HEK293 (cell line): ENCODE measurements at regions not wholly inside any gene's neighbourhood (a gene's known extent, or its start where the extent isn't known, plus 50 kb on each side); places are given as distances from the start of the nearest gene placed in this dataset.

Experiments used
- CTCF ChIA-PET: fragments of 350-600 bp; formaldehyde crosslinking; extraction: SDS; loops from one replicate; lab custom pipeline; 2021; ENCODE audit warnings: antibody characterized with exemption; lab: Yijun Ruan, JAX
- POLR2A ChIA-PET: fragments of 300-600 bp; formaldehyde crosslinking; extraction: SDS; loops from one replicate; lab custom pipeline; 2020; ENCODE audit warnings: antibody characterized with exemption, inconsistent platforms; lab: Yijun Ruan, JAX
- H3K27ac ChIP-seq: fragments of 200-500 bp; sonication (Bioruptor generic); 2 replicates; pipeline ENCODE4 v1.5.1; 2014; ENCODE audit warnings: low read depth, low read length, control low read depth, inconsistent platforms; ENCODE audit errors: extremely low read depth
- H3K36me3 ChIP-seq, 2 experiments: fragments of 200-500 bp in 1 of 2; sonication (Bioruptor generic) in 1 of 2; 1 replicate in 1 of 2; 2 replicates in 1 of 2; pipeline ENCODE4 v1.5.1; 2014 to 2017; ENCODE audit warnings: inconsistent platforms in 2 of 2, low read length in 2 of 2; ENCODE audit not compliant: control insufficient read depth in 2 of 2, insufficient read depth in 1 of 2
- H3K4me1 ChIP-seq: fragments of 200-500 bp; sonication (Bioruptor generic); 2 replicates; pipeline ENCODE4 v1.5.1; 2014; ENCODE audit warnings: mild to moderate bottlenecking, low read length, inconsistent platforms; ENCODE audit not compliant: control insufficient read depth, insufficient read depth
- H3K4me3 ChIP-seq: 2 replicates; pipeline ENCODE4 v1.5.1; 2011; ENCODE audit warnings: low read depth, mild to moderate bottlenecking, control low read depth, low read length, moderate library complexity
- H3K9me3 ChIP-seq: fragments of 200-500 bp; sonication (Bioruptor generic); 2 replicates; pipeline ENCODE4 v1.5.1; 2014; ENCODE audit warnings: low read depth, low read length, inconsistent platforms; ENCODE audit not compliant: control insufficient read depth, insufficient read depth
- GLI4 ChIP-seq: fragments of 450-650 bp; formaldehyde crosslinking; IDR thresholded peaks from 2 replicates; pipeline ENCODE4 v1.5.1; 2016; ENCODE audit warnings: missing biosample characterization, missing genetic modification characterization
- KLF16 ChIP-seq: fragments of 450-650 bp; formaldehyde crosslinking; IDR thresholded peaks from 2 replicates; pipeline ENCODE4 v1.5.1; 2017; ENCODE audit warnings: missing biosample characterization, missing genetic modification characterization
- MZF1 ChIP-seq: fragments of 450-650 bp; formaldehyde crosslinking; IDR thresholded peaks from 2 replicates; pipeline ENCODE4 v1.5.1; 2017; ENCODE audit warnings: missing biosample characterization, missing genetic modification characterization, borderline replicate concordance
- PBX3 ChIP-seq: sonication (generic); formaldehyde crosslinking; IDR thresholded peaks from 2 replicates; pipeline ENCODE4 v1.8.1; 2022; ENCODE audit warnings: mild to moderate bottlenecking, moderate library complexity, missing genetic modification reagents
- REPIN1 ChIP-seq: fragments of 450-650 bp; formaldehyde crosslinking; IDR thresholded peaks from 2 replicates; pipeline ENCODE4 v1.5.1; 2017; ENCODE audit warnings: missing biosample characterization, missing genetic modification characterization, low read depth
- TCF7L2 ChIP-seq: IDR thresholded peaks from 2 replicates; pipeline ENCODE4 v1.6.1; 2011; ENCODE audit warnings: low read depth, mild to moderate bottlenecking, inconsistent platforms, low read length, moderate library complexity, borderline replicate concordance
- ZBTB1 ChIP-seq: fragments of 450-650 bp; formaldehyde crosslinking; IDR thresholded peaks from 2 replicates; pipeline ENCODE4 v1.5.1; 2016; ENCODE audit warnings: missing biosample characterization, missing genetic modification characterization
- ZBTB21 ChIP-seq: fragments of 450-650 bp; formaldehyde crosslinking; IDR thresholded peaks from 2 replicates; pipeline ENCODE4 v1.5.1; 2017; ENCODE audit warnings: missing biosample characterization, missing genetic modification characterization
- ZNF140 ChIP-seq: fragments of 450-650 bp; formaldehyde crosslinking; IDR thresholded peaks from 2 replicates; pipeline ENCODE4 v1.5.1; 2016; ENCODE audit warnings: missing biosample characterization, missing genetic modification characterization
- ZNF202 ChIP-seq: fragments of 450-650 bp; formaldehyde crosslinking; IDR thresholded peaks from 2 replicates; pipeline ENCODE4 v1.5.1; 2016; ENCODE audit warnings: missing biosample characterization, missing genetic modification characterization, borderline replicate concordance
- ZNF354C ChIP-seq: fragments of 450-650 bp; formaldehyde crosslinking; IDR thresholded peaks from 2 replicates; pipeline ENCODE4 v1.5.1; 2016; ENCODE audit warnings: missing biosample characterization, missing genetic modification characterization, low read depth, borderline replicate concordance
- ZNF362 ChIP-seq: fragments of 450-650 bp; formaldehyde crosslinking; IDR thresholded peaks from 2 replicates; pipeline ENCODE4 v1.5.1; 2016; ENCODE audit warnings: missing biosample characterization, missing genetic modification characterization
- ZNF366 ChIP-seq: fragments of 450-650 bp; formaldehyde crosslinking; conservative IDR thresholded peaks from 2 replicates; pipeline ENCODE4 v1.5.1; 2016; ENCODE audit warnings: missing biosample characterization, missing genetic modification characterization
- ZNF37A ChIP-seq: fragments of 450-650 bp; IDR thresholded peaks from 2 replicates; pipeline ENCODE4 v1.5.1; 2018; ENCODE audit warnings: missing biosample characterization, missing genetic modification characterization
- ZNF394 ChIP-seq: fragments of 450-650 bp; formaldehyde crosslinking; IDR thresholded peaks from 2 replicates; pipeline ENCODE4 v1.5.1; 2016; ENCODE audit warnings: missing biosample characterization, missing genetic modification characterization, mild to moderate bottlenecking, moderate library complexity, borderline replicate concordance
- ZNF423 ChIP-seq: fragments of 450-650 bp; formaldehyde crosslinking; IDR thresholded peaks from 2 replicates; pipeline ENCODE4 v1.5.1; 2016; ENCODE audit warnings: missing biosample characterization, missing genetic modification characterization
- ZNF514 ChIP-seq: fragments of 450-650 bp; formaldehyde crosslinking; IDR thresholded peaks from 2 replicates; pipeline ENCODE4 v1.5.1; 2016; ENCODE audit warnings: missing biosample characterization, missing genetic modification characterization
- ZNF530 ChIP-seq: fragments of 450-650 bp; formaldehyde crosslinking; IDR thresholded peaks from 2 replicates; pipeline ENCODE4 v1.5.1; 2016; ENCODE audit warnings: low read depth, missing biosample characterization, missing genetic modification characterization
- ZNF626 ChIP-seq: fragments of 450-650 bp; sonication (Bioruptor Pico); formaldehyde crosslinking; IDR thresholded peaks from 2 replicates; pipeline ENCODE4 v1.5.1; 2018; ENCODE audit warnings: missing biosample characterization, missing genetic modification characterization, inconsistent platforms
- ZNF658 ChIP-seq: fragments of 450-650 bp; formaldehyde crosslinking; IDR thresholded peaks from 2 replicates; pipeline ENCODE4; 2016; ENCODE audit warnings: missing biosample characterization, missing genetic modification characterization
- ZSCAN4 ChIP-seq: fragments of 450-650 bp; formaldehyde crosslinking; IDR thresholded peaks from 2 replicates; pipeline ENCODE4 v1.5.1; 2017; ENCODE audit warnings: missing biosample characterization, missing genetic modification characterization
- TF ChIP-seq, protein P1 (sequence below): fragments of 450-650 bp; formaldehyde crosslinking; IDR thresholded peaks from 2 replicates; pipeline ENCODE4 v1.5.1; 2016; ENCODE audit warnings: missing biosample characterization, missing genetic modification characterization
- TF ChIP-seq, protein P2 (sequence below): fragments of 450-650 bp; formaldehyde crosslinking; IDR thresholded peaks from 2 replicates; pipeline ENCODE4 v1.5.1; 2016; ENCODE audit warnings: missing biosample characterization, missing genetic modification characterization

DNA sequence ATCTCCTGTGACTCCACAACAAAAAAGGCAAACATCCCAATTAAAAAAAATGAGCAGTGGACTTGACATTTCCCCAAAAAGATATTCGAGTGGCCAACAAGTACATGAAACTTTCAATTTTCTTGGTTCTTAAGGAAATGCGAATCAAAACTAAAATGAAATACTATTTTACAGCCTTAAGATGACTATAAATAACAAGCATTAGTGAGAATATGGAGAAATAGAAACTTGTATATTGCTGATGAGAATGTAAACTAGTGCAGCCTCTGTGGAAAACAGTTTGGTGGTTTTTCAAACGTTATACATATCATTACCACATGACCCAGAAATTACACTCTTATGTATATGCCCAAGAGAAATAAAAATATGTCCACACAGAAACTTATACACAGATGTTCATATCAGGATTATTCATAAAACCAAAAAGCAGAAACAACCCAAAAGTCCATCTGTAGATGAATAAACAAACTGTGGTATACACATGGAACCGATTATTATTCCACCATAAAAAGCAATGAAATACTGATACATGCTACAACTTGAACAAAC, 153.2 kb upstream of the GPR149 start (continued):
- TF ChIP-seq ZNF366, result no peak
- no peak for TF ChIP-seq PBX3 (CRISPR knock-in tag)
- no peak for TF ChIP-seq ZNF140 (tag by site-specific recombination)
- no peak for TF ChIP-seq ZNF658 (tag by site-specific recombination)

DNA sequence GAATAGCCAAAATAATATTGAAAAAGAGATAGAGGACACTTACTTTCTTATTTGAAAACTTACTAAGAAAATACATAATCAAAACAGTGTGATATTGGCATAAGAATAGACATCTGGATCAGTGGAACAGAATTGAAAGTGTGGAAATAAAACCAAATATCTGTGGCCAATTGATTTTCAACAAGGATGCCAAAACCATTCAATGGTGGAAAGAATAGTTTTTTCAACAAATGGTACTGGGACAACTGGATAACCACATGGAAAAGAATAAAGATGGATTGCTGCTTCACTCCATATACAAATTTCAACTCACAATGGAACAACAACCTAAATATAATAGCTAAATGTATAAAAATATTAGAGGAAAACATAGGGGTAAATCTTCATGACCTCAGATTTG, 152.5 kb upstream of the GPR149 start:
- no peak for TF ChIP-seq ZNF37A (tag by site-specific recombination)
- no peak for TF ChIP-seq KLF16 (tag by site-specific recombination)
- no peak for TF ChIP-seq ZNF354C
- TF ChIP-seq REPIN1 (tag by site-specific recombination), result no peak
- no peak for TF ChIP-seq ZSCAN4 (tag by site-specific recombination)
- no peak for TF ChIP-seq ZNF530
- no peak for TF ChIP-seq MZF1 (tag by site-specific recombination)
- no peak for TF ChIP-seq ZNF202 (tag by site-specific recombination)
- TF ChIP-seq ZNF626, result no peak
- TF ChIP-seq ZNF514 (tag by site-specific recombination), result no peak
- no peak for TF ChIP-seq TCF7L2
- no peak for TF ChIP-seq ZNF423
- TF ChIP-seq GLI4 (tag by site-specific recombination), result no peak
- TF ChIP-seq, protein P1, sequence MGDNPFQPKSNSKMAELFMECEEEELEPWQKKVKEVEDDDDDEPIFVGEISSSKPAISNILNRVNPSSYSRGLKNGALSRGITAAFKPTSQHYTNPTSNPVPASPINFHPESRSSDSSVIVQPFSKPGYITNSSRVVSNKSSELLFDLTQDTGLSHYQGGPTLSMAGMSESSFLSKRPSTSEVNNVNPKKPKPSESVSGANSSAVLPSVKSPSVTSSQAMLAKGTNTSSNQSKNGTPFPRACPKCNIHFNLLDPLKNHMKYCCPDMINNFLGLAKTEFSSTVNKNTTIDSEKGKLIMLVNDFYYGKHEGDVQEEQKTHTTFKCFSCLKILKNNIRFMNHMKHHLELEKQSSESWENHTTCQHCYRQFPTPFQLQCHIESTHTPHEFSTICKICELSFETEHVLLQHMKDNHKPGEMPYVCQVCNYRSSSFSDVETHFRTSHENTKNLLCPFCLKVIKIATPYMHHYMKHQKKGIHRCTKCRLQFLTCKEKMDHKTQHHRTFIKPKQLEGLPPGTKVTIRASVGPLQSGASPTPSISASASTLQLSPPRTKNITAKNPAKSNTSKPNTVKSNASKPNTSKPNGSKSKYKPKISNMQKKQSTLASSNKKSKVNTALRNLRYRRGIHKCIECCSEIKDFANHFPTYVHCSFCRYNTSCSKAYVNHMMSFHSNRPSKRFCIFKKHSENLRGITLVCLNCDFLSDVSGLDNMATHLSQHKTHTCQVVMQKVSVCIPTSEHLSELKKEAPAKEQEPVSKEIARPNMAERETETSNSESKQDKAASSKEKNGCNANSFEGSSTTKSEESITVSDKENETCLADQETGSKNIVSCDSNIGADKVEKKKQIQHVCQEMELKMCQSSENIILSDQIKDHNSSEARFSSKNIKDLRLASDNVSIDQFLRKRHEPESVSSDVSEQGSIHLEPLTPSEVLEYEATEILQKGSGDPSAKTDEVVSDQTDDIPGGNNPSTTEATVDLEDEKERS (tag by site-specific recombination), result no peak
- no peak for TF ChIP-seq ZNF394 (tag by site-specific recombination)
- TF ChIP-seq ZBTB1, result no peak
- no peak for TF ChIP-seq ZBTB21 (tag by site-specific recombination)
- TF ChIP-seq, protein P2, sequence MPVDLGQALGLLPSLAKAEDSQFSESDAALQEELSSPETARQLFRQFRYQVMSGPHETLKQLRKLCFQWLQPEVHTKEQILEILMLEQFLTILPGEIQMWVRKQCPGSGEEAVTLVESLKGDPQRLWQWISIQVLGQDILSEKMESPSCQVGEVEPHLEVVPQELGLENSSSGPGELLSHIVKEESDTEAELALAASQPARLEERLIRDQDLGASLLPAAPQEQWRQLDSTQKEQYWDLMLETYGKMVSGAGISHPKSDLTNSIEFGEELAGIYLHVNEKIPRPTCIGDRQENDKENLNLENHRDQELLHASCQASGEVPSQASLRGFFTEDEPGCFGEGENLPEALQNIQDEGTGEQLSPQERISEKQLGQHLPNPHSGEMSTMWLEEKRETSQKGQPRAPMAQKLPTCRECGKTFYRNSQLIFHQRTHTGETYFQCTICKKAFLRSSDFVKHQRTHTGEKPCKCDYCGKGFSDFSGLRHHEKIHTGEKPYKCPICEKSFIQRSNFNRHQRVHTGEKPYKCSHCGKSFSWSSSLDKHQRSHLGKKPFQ (tag by site-specific recombination), result no peak
- no peak for TF ChIP-seq ZNF140 (tag by site-specific recombination)
- no peak for TF ChIP-seq ZNF362
- no peak overlapping the region for H3K4me3 ChIP-seq
- ChIA-PET CTCF (no interaction called here), POLR2A (no interaction called here)
- no peak overlapping the region for H3K27ac ChIP-seq
- no peaks in the 10 kb centered on the region for H3K36me3 ChIP-seq
- H3K4me1 ChIP-seq, result no peaks in the 10 kb centered on the region
- no peaks in the 10 kb centered on the region for H3K9me3 ChIP-seq
